HCT116 (cell line): ENCODE measurements at regions not wholly inside any gene's neighbourhood (a gene's known extent, or its start where the extent isn't known, plus 50 kb on each side); places are given as distances from the start of the nearest gene placed in this dataset.

ENCODE experiments used
- ATAC-seq: fragments of 200-7000 bp; cut with Tn5 transposase; 2 replicates; pipeline ENCODE4 v1.9.1; 2020; ENCODE audit warnings: mild to moderate bottlenecking, moderate library complexity
- BruUV-seq: library from RNA; stranded (reverse); fragments of 400-500 nt; replicated peaks from 2 replicates; lab custom pipeline; 2021; lab: Mats Ljungman, UMichigan
- CTCF ChIA-PET: fragments of 300-600 bp; sonication (Branson Sonifier 250); formaldehyde crosslinking; loops from one replicate; lab custom pipeline; 2021; ENCODE audit warnings: antibody characterized with exemption; lab: Charles Lee
- POLR2A ChIA-PET: fragments of 300-600, 350-600 bp; sonication (Branson Sonifier 250); formaldehyde crosslinking; loops from one replicate; lab custom pipeline; 2021; ENCODE audit warnings: antibody characterized with exemption; lab: Charles Lee
- RAD21 ChIA-PET, 2 experiments: fragments of 300-600 bp; sonication (Branson Sonifier 250); formaldehyde crosslinking; loops; one replicate each; lab custom pipeline; 2023; ENCODE audit warnings: low total read pairs in 2 of 2; ENCODE audit not compliant: uncharacterized antibody in 2 of 2, unreplicated experiment in 2 of 2, low non-redundant PET in 1 of 2; lab: Charles Lee
- DNase-seq: peaks from one replicate; pipeline ENCODE4 v3.0.0-alpha.2; 2010; ENCODE audit warnings: low read depth, low spot score
- H2AFZ ChIP-seq: fragments of 200-600 bp; shearing (Covaris generic), sonication (generic); 2 replicates; pipeline ENCODE4 v1.6.1; 2017; ENCODE audit warnings: low read depth, mixed run types, mixed read lengths, antibody characterized with exemption, low read length; ENCODE audit not compliant: poor library complexity, severe bottlenecking
- H3K27ac ChIP-seq: 2 replicates; pipeline ENCODE4 v1.5.1; 2012; ENCODE audit warnings: low read depth, low read length
- H3K27me3 ChIP-seq: fragments of 200-600 bp; sonication (generic); 2 replicates; pipeline ENCODE4 v1.6.1; 2016; ENCODE audit warnings: mixed run types, low read length, mixed read lengths; ENCODE audit not compliant: insufficient read depth
- H3K36me3 ChIP-seq, 2 experiments: fragments of 200-500 bp in 1 of 2; fragments of 200-600 bp in 1 of 2; sonication (Bioruptor generic) in 1 of 2; sonication (generic) in 1 of 2; 2 replicates each; pipeline versions ENCODE4 v1.5.1 to v1.6.1; 2014 to 2016; ENCODE audit warnings: low read length in 2 of 2, inconsistent platforms in 1 of 2, mixed read lengths in 1 of 2, mixed run types in 1 of 2; ENCODE audit not compliant: insufficient read depth in 2 of 2, control insufficient read depth in 1 of 2
- H3K4me1 ChIP-seq, 2 experiments: fragments of 200-600 bp in 1 of 2; sonication (generic) in 1 of 2; 2 replicates each; pipeline versions ENCODE4 v1.5.1 to v1.6.1; 2012 to 2017; ENCODE audit warnings: low read length in 2 of 2, inconsistent platforms in 1 of 2, mild to moderate bottlenecking in 1 of 2, mixed read lengths in 1 of 2, mixed run types in 1 of 2, moderate library complexity in 1 of 2; ENCODE audit not compliant: insufficient read depth in 2 of 2, control insufficient read depth in 1 of 2
- H3K4me2 ChIP-seq: fragments of 200-600 bp; sonication (generic); 2 replicates; pipeline ENCODE4 v1.6.1; 2017; ENCODE audit warnings: mixed run types, low read length, mixed read lengths
- H3K4me3 ChIP-seq, 2 experiments: fragments of 200-600 bp in 1 of 2; sonication (generic) in 1 of 2; replicated peaks in 1 of 2; 2 replicates each; pipeline ENCODE4 v1.5.1; 2011 to 2016; ENCODE audit warnings: low read length in 2 of 2, control low read depth in 1 of 2, low read depth in 1 of 2, mild to moderate bottlenecking in 1 of 2, mixed read lengths in 1 of 2, mixed run types in 1 of 2
- H3K79me2 ChIP-seq: fragments of 200-600 bp; sonication (generic); 2 replicates; pipeline ENCODE4 v1.6.1; 2017; ENCODE audit warnings: mild to moderate bottlenecking, mixed run types, low read length, moderate library complexity, mixed read lengths; ENCODE audit not compliant: insufficient read depth
- H3K9ac ChIP-seq: fragments of 200-600 bp; sonication (generic); 2 replicates; pipeline ENCODE4 v1.6.1; 2016; ENCODE audit warnings: low read length, mixed read lengths
- H3K9me2 ChIP-seq: fragments of 200-600 bp; sonication (generic), shearing (Covaris generic); 2 replicates; pipeline ENCODE4 v1.6.1; 2017; ENCODE audit warnings: mixed run types, mild to moderate bottlenecking, moderate library complexity; ENCODE audit not compliant: insufficient read depth
- H3K9me3 ChIP-seq, 2 experiments: fragments of 200-500 bp in 1 of 2; fragments of 200-600 bp in 1 of 2; sonication (Bioruptor generic) in 1 of 2; sonication (generic) in 1 of 2; 2 replicates each; pipeline ENCODE4 v1.6.1; 2014 to 2017; ENCODE audit warnings: low read length in 2 of 2, mixed read lengths in 2 of 2, inconsistent platforms in 1 of 2, low read depth in 1 of 2, mild to moderate bottlenecking in 1 of 2, mixed run types in 1 of 2, moderate library complexity in 1 of 2; ENCODE audit not compliant: control insufficient read depth in 1 of 2, insufficient read depth in 1 of 2
- H4K20me1 ChIP-seq: fragments of 200-600 bp; sonication (generic), shearing (Covaris generic); 2 replicates; pipeline ENCODE4 v1.6.1; 2017; ENCODE audit warnings: mixed run types, mild to moderate bottlenecking, moderate library complexity; ENCODE audit not compliant: insufficient read depth
- ATF3 ChIP-seq: IDR thresholded peaks from 2 replicates; pipeline ENCODE4 v1.6.1; 2012
- CBX3 ChIP-seq: IDR thresholded peaks from 2 replicates; pipeline ENCODE4 v1.6.1; 2012; ENCODE audit warnings: low read depth
- CEBPB ChIP-seq: IDR thresholded peaks from 2 replicates; pipeline ENCODE4 v1.6.1; 2012; ENCODE audit warnings: low read depth
- EGR1 ChIP-seq: IDR thresholded peaks from 2 replicates; pipeline ENCODE4 v1.6.1; 2012; ENCODE audit warnings: low read depth
- ELF1 ChIP-seq: IDR thresholded peaks from 2 replicates; pipeline ENCODE4 v1.6.1; 2012; ENCODE audit warnings: low read depth, borderline replicate concordance
- EZH2 ChIP-seq: fragments of 200-600 bp; sonication (generic); IDR thresholded peaks from 2 replicates; pipeline ENCODE4 v1.6.1; 2017; ENCODE audit warnings: antibody characterized with exemption, mixed run types
- EZH2phosphoT487 ChIP-seq: fragments of 200-600 bp; IDR thresholded peaks from 2 replicates; pipeline ENCODE4 v1.6.1; 2018; ENCODE audit warnings: antibody characterized with exemption, borderline replicate concordance
- JUND ChIP-seq: IDR thresholded peaks from 2 replicates; pipeline ENCODE4 v1.6.1; 2012
- POLR2AphosphoS5 ChIP-seq: IDR thresholded peaks from 2 replicates; pipeline ENCODE4 v1.6.1; 2011; ENCODE audit warnings: mild to moderate bottlenecking, low read depth, low read length, moderate library complexity
- REST ChIP-seq: IDR thresholded peaks from 2 replicates; pipeline ENCODE4 v1.6.1; 2012; ENCODE audit warnings: low read depth
- SIN3A ChIP-seq: IDR thresholded peaks from 2 replicates; pipeline ENCODE4 v1.6.1; 2012; ENCODE audit warnings: low read depth
- SP1 ChIP-seq: IDR thresholded peaks from 2 replicates; pipeline ENCODE4 v1.6.1; 2012; ENCODE audit warnings: low read depth
- intact Hi-C: fragments of 100-400 bp; cut with micrococcal nuclease; formaldehyde crosslinking; loops from 2 replicates; pipeline ENCODE4 v1.10.0; 2022
- TF ChIP-seq, protein P1 (sequence below): IDR thresholded peaks from 2 replicates; pipeline ENCODE4 v1.6.1; 2011; ENCODE audit warnings: mild to moderate bottlenecking, low read length, moderate library complexity; ENCODE audit not compliant: insufficient replicate concordance; ENCODE audit errors: extremely low read depth

DNA sequence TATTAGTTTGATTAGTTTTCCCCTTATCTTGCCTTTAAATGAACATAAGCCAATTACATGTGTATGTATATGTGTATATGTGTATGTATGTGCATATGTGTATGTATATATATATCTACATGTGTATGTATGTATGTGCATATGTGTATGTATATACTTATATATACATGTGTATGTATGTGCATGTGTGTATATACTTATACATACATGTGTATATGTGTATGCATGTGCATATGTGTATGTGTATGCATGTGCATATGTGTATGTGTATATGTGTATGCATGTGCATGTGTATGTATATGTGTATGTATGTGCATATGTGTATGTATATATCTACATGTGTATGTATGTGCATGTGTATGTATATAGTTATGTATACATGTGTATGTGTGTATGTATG, 65.5 kb upstream of the CCT8L2 start:
- no peaks in the 10 kb centered on the region for H3K79me2 ChIP-seq
- H3K9me3 ChIP-seq: no peaks in the 10 kb centered on the region
- DNase-seq: no peak
- ChIA-PET POLR2A (no interaction called here), CTCF (no interaction called here), RAD21 (no interaction called here)
- no peak overlapping the region for H3K27ac ChIP-seq
- no peaks in the 10 kb centered on the region for H3K9me2 ChIP-seq
- H3K4me3 ChIP-seq: no peak overlapping the region
- H3K36me3 ChIP-seq: no peaks in the 10 kb centered on the region
- H3K9ac ChIP-seq: no peak overlapping the region
- ATAC-seq: no peak
- no peaks in the 10 kb centered on the region for H3K27me3 ChIP-seq
- no peak overlapping the region for H2AFZ ChIP-seq
- intact Hi-C loops: no loop called here
- no peak overlapping the region for H3K4me2 ChIP-seq
- no peaks in the 10 kb centered on the region for H4K20me1 ChIP-seq
- TF ChIP-seq CEBPB: no peak
- no peak for TF ChIP-seq POLR2AphosphoS5
- no peak for TF ChIP-seq SIN3A
- TF ChIP-seq CBX3: no peak
- TF ChIP-seq, protein P1, sequence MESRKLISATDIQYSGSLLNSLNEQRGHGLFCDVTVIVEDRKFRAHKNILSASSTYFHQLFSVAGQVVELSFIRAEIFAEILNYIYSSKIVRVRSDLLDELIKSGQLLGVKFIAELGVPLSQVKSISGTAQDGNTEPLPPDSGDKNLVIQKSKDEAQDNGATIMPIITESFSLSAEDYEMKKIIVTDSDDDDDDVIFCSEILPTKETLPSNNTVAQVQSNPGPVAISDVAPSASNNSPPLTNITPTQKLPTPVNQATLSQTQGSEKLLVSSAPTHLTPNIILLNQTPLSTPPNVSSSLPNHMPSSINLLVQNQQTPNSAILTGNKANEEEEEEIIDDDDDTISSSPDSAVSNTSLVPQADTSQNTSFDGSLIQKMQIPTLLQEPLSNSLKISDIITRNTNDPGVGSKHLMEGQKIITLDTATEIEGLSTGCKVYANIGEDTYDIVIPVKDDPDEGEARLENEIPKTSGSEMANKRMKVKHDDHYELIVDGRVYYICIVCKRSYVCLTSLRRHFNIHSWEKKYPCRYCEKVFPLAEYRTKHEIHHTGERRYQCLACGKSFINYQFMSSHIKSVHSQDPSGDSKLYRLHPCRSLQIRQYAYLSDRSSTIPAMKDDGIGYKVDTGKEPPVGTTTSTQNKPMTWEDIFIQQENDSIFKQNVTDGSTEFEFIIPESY: no peak
- TF ChIP-seq JUND: no peak
- no peak for TF ChIP-seq ELF1
- no peak for TF ChIP-seq REST
- no peak for TF ChIP-seq EZH2
- TF ChIP-seq EZH2phosphoT487: no peak
- TF ChIP-seq ATF3: no peak
- TF ChIP-seq EGR1: no peak
- no peak for TF ChIP-seq SP1
- no TSS peak for BruUV-seq
- no peaks in the 10 kb centered on the region for H3K4me1 ChIP-seq
